DND-41 (cell line): ENCODE measurements at regions not wholly inside any gene's neighbourhood (a gene's known extent, or its start where the extent isn't known, plus 50 kb on each side); places are given as distances from the start of the nearest gene placed in this dataset.

ENCODE experiments used
- ATAC-seq: fragments of 200-7000 bp; cut with Tn5 transposase; 3 replicates; pipeline ENCODE4 v1.9.1; 2021; ENCODE audit warnings: low read depth; ENCODE audit not compliant: insufficient read depth
- DNase-seq: peaks from one replicate; pipeline ENCODE4 v3.0.0-alpha.2; 2020
- H2AFZ ChIP-seq: 2 replicates; pipeline ENCODE4 v1.6.0; 2012; ENCODE audit warnings: low read depth, low read length
- H3K27ac ChIP-seq: 2 replicates; pipeline ENCODE4 v1.5.1; 2012; ENCODE audit warnings: low read length, inconsistent platforms
- H3K27me3 ChIP-seq: fragments of 200-600 bp; sonication (generic); 2 replicates; pipeline ENCODE4 v1.6.0; 2012; ENCODE audit warnings: low read length, mild to moderate bottlenecking, inconsistent platforms; ENCODE audit not compliant: insufficient read depth, poor library complexity
- H3K36me3 ChIP-seq: 2 replicates; pipeline ENCODE4 v1.5.1; 2012; ENCODE audit warnings: low read length, inconsistent platforms; ENCODE audit not compliant: insufficient read depth
- H3K4me1 ChIP-seq: 2 replicates; pipeline ENCODE4 v1.5.1; 2012; ENCODE audit warnings: mild to moderate bottlenecking, low read length; ENCODE audit not compliant: insufficient read depth
- H3K4me2 ChIP-seq: 2 replicates; pipeline ENCODE4 v1.6.0; 2012; ENCODE audit warnings: mild to moderate bottlenecking, moderate library complexity, low read length, inconsistent platforms; ENCODE audit not compliant: insufficient read depth
- H3K4me3 ChIP-seq, 2 experiments: fragments of 200-600 bp in 1 of 2; shearing (Covaris generic) in 1 of 2; 2 replicates each; pipeline ENCODE4 v1.5.1; 2012 to 2016; ENCODE audit warnings: inconsistent platforms in 2 of 2, low read length in 2 of 2, mild to moderate bottlenecking in 2 of 2, low read depth in 1 of 2, moderate library complexity in 1 of 2
- H3K79me2 ChIP-seq: 2 replicates; pipeline ENCODE4 v1.6.0; 2012; ENCODE audit warnings: low read length, inconsistent platforms; ENCODE audit not compliant: insufficient read depth
- H3K9ac ChIP-seq: 2 replicates; pipeline ENCODE4 v1.6.0; 2012; ENCODE audit warnings: low read depth, mild to moderate bottlenecking, inconsistent platforms, low read length, moderate library complexity
- H3K9me3 ChIP-seq: 2 replicates; pipeline ENCODE4 v1.5.1; 2012; ENCODE audit warnings: low read length, moderate library complexity, mild to moderate bottlenecking, inconsistent platforms; ENCODE audit not compliant: insufficient read depth, severe bottlenecking
- H4K20me1 ChIP-seq: 2 replicates; pipeline ENCODE4 v1.6.0; 2012; ENCODE audit warnings: low read length; ENCODE audit not compliant: insufficient read depth
- CTCF ChIP-seq: IDR thresholded peaks from 2 replicates; pipeline ENCODE4 v1.5.1; 2012; ENCODE audit warnings: borderline replicate concordance, low read length, moderate library complexity, mild to moderate bottlenecking; ENCODE audit not compliant: poor library complexity, severe bottlenecking; ENCODE audit errors: extremely low read depth
- EZH2 ChIP-seq: IDR thresholded peaks from 3 replicates; pipeline ENCODE4 v1.6.1; 2012; ENCODE audit warnings: borderline replicate concordance, low read depth, mild to moderate bottlenecking, moderate library complexity, low read length, inconsistent platforms; ENCODE audit not compliant: severe bottlenecking

- H4K20me1 ChIP-seq: 0 out of 2 replicates have a peak, but pooled peaks cover 3% of the 10 kb centered on the region
- ATAC-seq (no peak), DNase-seq (no peak)
- no peaks in the 10 kb centered on the region for H3K4me1 ChIP-seq
- H3K4me3 ChIP-seq: no peak overlapping the region
- no peaks in the 10 kb centered on the region for H3K36me3 ChIP-seq
- H3K79me2 ChIP-seq: no peaks in the 10 kb centered on the region
- H3K27me3 ChIP-seq: peaks cover 15% of the 10 kb centered on the region
- H3K9me3 ChIP-seq: no peaks in the 10 kb centered on the region
- no peak overlapping the region for H2AFZ ChIP-seq
- no peak overlapping the region for H3K4me2 ChIP-seq
- TF ChIP-seq EZH2 (no peak), CTCF (no peak)
- H3K27ac ChIP-seq: no peak overlapping the region
- H3K9ac ChIP-seq: no peak overlapping the region
Observed at GRCh38 chr1:226497276-226497833, 51.2 kb upstream of the STUM start.

DNA sequence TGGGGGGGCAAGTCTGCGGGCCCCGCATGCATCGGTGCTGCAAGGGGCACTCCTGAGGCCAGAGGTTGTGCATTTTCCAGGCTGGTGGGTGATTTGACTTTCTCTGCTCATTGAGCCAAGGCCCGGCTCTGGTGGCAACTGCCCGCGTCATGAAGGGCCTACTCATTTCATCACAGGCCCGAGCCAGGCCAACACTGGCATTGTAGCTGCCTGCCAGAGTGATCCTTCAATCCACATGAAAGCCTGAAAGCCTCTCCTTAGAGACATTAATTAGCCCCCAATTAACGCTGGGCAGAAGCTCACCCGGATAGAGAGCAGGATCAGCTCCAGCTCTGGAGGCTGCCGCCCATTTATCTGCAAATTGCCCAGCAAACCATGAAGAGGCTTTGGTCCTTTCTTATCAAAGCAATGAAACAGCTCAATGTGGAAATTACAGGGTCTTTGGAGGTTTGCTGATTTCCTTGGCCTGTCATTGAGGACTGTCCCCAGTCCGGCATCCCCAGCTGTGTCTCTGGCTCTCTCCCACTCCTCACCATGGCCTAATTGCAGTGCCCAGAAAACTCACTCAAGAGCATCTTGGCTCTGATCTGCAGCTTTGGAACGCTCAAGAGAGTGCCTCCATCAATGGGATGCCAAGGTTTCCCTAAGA, 50.4 kb upstream of the STUM start:
- no peak for ATAC-seq
- TF ChIP-seq EZH2 (no peak), CTCF (no peak)

DNA sequence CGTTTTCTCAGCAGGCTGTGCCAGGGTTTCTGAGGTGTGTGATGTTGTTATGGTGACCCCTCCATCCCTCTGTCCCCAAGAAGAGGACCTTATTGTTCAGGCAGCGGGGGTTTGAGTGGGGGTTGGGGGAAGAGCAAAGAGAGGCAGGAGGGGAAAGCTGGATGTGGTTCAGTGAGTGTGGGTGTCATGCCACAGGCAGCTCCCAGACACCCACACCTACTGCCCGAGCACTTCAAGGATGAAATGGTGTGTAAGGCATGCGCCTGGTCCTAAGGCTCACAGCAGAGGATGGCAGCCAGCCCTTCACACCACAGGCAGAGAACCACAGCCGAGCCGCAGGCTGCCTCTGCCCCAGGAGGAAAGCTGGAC, 49.9 kb upstream of the STUM start:
- Histone ChIP-seq H3K4me2 (no peak overlapping the region), H4K20me1 (0 out of 2 replicates have a peak, but pooled peaks cover 3% of the 10 kb centered on the region), H3K4me1 (no peaks in the 10 kb centered on the region), H3K36me3 (no peaks in the 10 kb centered on the region), H3K27me3 (peaks cover 10% of the 10 kb centered on the region), H3K9me3 (no peaks in the 10 kb centered on the region), H3K27ac (no peak overlapping the region), H3K4me3 (no peak overlapping the region), H3K79me2 (no peaks in the 10 kb centered on the region), H3K9ac (no peak overlapping the region), H2AFZ (no peak overlapping the region)
- DNase-seq: no peak
- no peak for ATAC-seq
- TF ChIP-seq EZH2: no peak
- no peak for TF ChIP-seq CTCF

More for the DNA sequence above, 50.4 kb upstream of the STUM start:
- no peak overlapping the region for H3K9ac ChIP-seq
- 0 out of 2 replicates have a peak, but pooled peaks cover 3% of the 10 kb centered on the region for H4K20me1 ChIP-seq
- H3K4me3 ChIP-seq: no peak overlapping the region
- no peak for DNase-seq
- H3K27ac ChIP-seq: no peak overlapping the region
- H3K4me1 ChIP-seq: no peaks in the 10 kb centered on the region
- H3K79me2 ChIP-seq: no peaks in the 10 kb centered on the region
- H3K9me3 ChIP-seq: no peaks in the 10 kb centered on the region
- no peak overlapping the region for H2AFZ ChIP-seq
- H3K27me3 ChIP-seq: peaks cover 13% of the 10 kb centered on the region
- no peak overlapping the region for H3K4me2 ChIP-seq
- no peaks in the 10 kb centered on the region for H3K36me3 ChIP-seq
